ENCODE measurements at regions not wholly inside any gene's neighbourhood (a gene's known extent, or its start where the extent isn't known, plus 50 kb on each side); places are given as distances from the start of the nearest gene placed in this dataset.

GRCh38 chr1:30635391-30635975 lies 87.9 kb downstream of the MATN1 start:
- H3K4me3 ChIP-seq (ENCODE audit: low read depth, low read length) = no peak overlapping the region
- TF ChIP-seq MYC (IDR thresholded peaks at IDR 0.05; ENCODE audit: low read depth, low read length) (no peak), MAX (IDR thresholded peaks at IDR 0.05; ENCODE audit: low read depth, low read length) (no peak), POLR2A (IDR thresholded peaks at IDR 0.05; ENCODE audit: extremely low read depth, insufficient read length) (no peak), CTCF (IDR thresholded peaks at IDR 0.05; ENCODE audit: low read depth, low read length) (no peak)
- no peak for DNase-seq (ENCODE audit: low read depth)

- TF ChIP-seq MYC (IDR thresholded peaks at IDR 0.05; ENCODE audit: low read depth, low read length) = no peak
- no peak for TF ChIP-seq CTCF (IDR thresholded peaks at IDR 0.05; ENCODE audit: low read depth, low read length)
- no peak for TF ChIP-seq POLR2A (IDR thresholded peaks at IDR 0.05; ENCODE audit: extremely low read depth, insufficient read length)
- no peak for TF ChIP-seq MAX (IDR thresholded peaks at IDR 0.05; ENCODE audit: low read depth, low read length)
- no peak for DNase-seq (ENCODE audit: low read depth)
- no peak overlapping the region for H3K4me3 ChIP-seq (ENCODE audit: low read depth, low read length)
These were observed 88.9 kb downstream of the MATN1 start for GRCh38 chr1:30634507-30634906.

GRCh38 chr1:30633294-30633693 lies 90.1 kb downstream of the MATN1 start:
- no peak overlapping the region for H3K4me3 ChIP-seq (ENCODE audit: low read depth, low read length)
- DNase-seq (ENCODE audit: low read depth) = no peak
- TF ChIP-seq CTCF (IDR thresholded peaks at IDR 0.05; ENCODE audit: low read depth, low read length) (no peak), MAX (IDR thresholded peaks at IDR 0.05; ENCODE audit: low read depth, low read length) (no peak), POLR2A (IDR thresholded peaks at IDR 0.05; ENCODE audit: extremely low read depth, insufficient read length) (no peak), MYC (IDR thresholded peaks at IDR 0.05; ENCODE audit: low read depth, low read length) (no peak)

- peak; percentile 20 for DNase-seq (ENCODE audit: low read depth)
- H3K4me3 ChIP-seq (ENCODE audit: low read depth, low read length) = no peak overlapping the region
- TF ChIP-seq POLR2A (IDR thresholded peaks at IDR 0.05; ENCODE audit: extremely low read depth, insufficient read length) (no peak), CTCF (IDR thresholded peaks at IDR 0.05; ENCODE audit: low read depth, low read length) (no peak), MYC (IDR thresholded peaks at IDR 0.05; ENCODE audit: low read depth, low read length) (no peak), MAX (IDR thresholded peaks at IDR 0.05; ENCODE audit: low read depth, low read length) (no peak)
These were observed 90.9 kb downstream of the MATN1 start for GRCh38 chr1:30632481-30632880.

- H3K4me3 ChIP-seq (ENCODE audit: low read depth, low read length) = no peak overlapping the region
- DNase-seq (ENCODE audit: low read depth) = no peak
- TF ChIP-seq MYC (IDR thresholded peaks at IDR 0.05; ENCODE audit: low read depth, low read length) (no peak), CTCF (IDR thresholded peaks at IDR 0.05; ENCODE audit: low read depth, low read length) (no peak), POLR2A (IDR thresholded peaks at IDR 0.05; ENCODE audit: extremely low read depth, insufficient read length) (no peak), MAX (IDR thresholded peaks at IDR 0.05; ENCODE audit: low read depth, low read length) (no peak)
These were observed 91.7 kb downstream of the MATN1 start for GRCh38 chr1:30631700-30632099.

All from NB4 (cell line).